ENCODE measurements at regions not wholly inside any gene's neighbourhood (a gene's known extent, or its start where the extent isn't known, plus 50 kb on each side); places are given as distances from the start of the nearest gene placed in this dataset.

DNA sequence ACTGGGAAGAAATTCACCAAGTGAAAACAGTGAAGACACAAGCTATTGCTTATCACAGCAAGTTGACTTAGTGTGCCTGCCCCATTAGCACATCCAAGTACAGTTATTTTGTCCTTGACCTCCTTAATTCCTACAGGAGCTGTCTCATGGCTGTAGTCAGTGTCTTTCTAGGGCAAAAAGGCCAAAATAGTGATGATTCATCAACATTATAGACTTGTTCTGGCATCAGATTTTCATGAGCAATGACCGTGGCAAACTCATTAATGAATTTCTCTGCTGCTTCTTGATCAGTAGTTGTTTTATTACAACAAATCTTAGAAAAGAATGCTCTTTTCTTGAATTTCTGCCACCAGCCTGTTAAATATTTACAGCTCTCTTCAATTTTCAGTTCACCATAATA, 1169.3 kb upstream of the DDX18 start:
- DNase-seq: no peak

DNA sequence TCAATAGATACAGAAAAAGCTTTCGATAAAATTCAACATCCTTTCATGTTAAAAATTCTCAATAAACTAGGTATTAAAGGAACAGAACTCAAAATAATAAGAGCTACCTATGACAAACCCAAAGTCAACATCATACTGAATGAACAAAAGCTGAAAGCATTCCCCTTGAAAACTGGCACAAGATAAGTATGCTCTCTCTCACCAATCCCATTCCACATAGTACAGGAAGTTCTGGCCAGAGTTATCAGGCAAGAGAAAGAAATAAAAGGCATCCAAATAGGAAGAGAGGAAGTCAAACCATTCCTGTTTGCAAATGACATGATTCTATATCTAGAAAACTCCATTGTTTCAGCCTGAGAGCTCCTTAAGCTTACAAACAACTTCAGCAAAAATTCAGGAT, 1145.8 kb upstream of the DDX18 start:
- DNase-seq: no peak

DNA sequence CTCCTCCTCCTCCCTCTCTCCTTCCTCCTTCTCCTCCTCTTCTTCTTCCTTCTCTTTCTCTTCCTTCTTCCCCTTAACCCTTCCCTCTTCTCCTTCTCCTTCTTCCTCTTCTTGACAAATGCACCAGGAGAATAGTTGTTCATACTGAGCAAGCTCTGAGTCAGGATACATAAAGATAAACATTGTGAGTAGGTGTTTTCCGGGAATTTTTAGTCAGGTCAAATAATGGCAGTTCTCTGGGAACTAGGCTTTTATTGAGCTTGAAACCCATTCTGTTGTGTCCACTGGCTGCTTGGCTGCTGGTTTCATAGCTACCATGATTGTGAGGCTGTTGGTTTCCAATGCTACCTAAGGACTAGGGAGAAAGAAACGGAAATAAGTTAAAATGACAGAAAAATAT, 1144.7 kb upstream of the DDX18 start:
- DNase-seq: no peak

DNA sequence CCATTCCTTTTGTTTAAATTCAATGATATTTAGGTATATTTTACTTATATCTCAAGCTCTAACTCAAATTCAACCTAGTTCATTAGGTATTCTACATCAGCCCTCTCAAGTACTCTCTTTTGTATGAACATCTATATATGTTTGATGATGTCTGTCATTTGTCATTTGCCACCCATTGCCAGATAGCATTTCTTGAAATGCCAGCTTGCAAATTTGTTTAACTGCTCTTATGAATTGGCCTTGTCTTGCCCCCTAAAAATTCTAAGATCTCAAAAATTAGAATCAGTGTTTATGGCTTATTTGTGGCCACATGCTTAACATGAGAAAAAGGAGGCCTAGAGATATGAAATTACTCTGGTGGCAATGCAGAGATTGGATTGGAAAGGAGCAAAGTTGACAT, 1140.3 kb upstream of the DDX18 start:
- DNase-seq: no peak

DNA sequence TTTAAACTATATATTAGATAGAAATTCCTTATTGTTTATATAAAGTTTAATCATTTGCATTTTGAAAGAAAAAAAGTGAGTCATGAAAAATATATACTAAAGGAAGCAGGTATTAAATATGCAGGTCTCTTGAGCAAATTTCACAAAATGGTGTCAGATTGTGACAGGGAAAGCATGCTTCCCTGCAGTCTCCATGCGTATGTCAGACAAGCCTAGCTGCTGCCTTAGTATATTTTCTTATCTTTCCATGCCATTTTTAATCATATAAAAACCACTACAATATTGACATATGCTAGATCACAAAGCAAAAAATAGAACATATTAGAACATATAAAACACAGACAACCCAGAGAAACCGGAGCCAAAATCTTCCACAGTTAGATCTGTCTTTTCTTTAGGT, 1137.7 kb upstream of the DDX18 start:
- DNase-seq: no peak

DNA sequence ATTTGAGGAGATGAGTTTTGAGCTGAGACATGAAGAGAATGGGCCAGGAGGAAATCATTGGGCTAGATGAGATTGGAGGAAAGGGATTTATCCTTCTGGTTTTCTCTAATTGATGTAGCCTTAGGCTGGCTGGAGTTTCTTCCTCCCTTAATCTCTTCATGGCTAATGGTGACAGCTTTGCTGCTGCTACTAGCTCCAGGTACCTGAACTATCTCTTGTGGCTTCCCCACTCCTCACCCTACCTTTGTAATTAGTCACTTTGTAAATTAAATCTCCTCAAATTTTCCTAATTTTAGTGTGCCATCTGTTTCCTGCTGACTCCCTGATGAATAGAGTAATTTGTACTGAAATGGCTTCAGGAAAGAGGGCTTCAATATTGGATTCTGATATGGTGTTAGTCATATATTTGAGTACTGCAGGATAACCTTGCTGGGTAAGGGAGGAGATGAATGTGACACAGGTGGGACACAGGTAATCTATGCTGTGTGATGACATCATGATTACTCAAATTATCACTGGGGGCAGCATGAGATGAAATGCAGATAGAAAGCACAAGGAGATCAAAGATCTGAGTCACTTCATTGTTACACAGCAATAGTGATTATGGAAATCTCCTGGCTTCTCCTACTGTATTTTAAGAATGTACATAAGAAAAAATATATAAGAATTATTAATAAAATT, 1134.1 kb upstream of the DDX18 start:
- DNase-seq: peak; percentile 10

DNA sequence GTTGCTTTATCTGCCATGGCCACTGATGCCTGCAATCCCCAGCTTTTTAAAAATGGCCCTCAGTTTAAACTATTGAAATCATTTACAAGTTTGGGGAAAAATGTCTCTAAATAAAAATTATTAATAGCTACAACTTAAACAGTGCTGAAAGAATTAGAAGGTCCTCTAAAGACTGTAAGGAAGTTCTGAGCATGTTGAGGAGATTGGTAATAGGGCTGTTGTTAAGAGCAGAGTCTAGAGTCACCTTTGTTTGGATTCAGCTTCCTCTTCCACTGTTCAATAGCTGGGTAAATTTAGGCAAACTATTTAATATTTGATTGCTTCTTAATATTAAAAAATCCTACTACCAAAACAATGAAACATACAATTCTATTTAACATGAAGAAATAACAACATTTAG, 1127.1 kb upstream of the DDX18 start:
- no peak for DNase-seq

DNA sequence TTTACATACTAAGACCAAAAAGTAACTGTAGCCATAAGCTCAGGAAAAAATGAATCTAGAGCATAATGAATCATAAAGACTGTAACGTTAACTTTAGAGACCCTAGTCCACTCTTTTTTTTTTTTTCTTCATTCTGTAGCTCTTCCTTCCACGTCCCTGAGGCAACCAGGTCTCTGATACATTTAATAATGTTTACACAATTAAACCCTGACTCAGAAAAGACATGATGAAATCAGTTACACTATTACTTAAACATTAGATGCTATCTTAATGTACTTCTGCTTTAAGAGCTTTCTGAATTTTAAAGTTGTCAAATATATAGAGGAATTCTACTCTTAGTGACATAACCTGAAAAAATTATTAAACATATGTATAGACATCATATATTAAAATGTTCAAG, 1121.5 kb upstream of the DDX18 start:
- DNase-seq: no peak

DNA sequence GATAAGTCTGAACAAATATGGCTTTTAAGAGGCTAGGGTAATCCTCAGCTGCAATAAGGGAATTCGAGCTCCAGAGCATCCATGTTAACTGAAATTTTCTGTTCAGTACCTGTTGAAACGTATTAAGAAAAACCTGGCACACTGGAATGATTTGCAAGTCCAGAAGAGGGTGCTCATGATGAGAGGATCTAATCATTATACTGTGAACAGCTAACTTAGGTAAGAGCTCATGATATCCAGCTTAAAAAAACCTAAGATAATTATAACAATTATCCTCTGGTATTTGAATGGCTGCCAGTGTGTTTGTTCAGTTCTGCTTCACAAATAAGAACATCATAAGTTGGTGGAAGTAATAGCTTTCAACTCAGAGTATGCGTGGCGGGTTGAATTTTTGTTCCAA, 1118.3 kb upstream of the DDX18 start:
- peak; percentile 32 for DNase-seq

DNA sequence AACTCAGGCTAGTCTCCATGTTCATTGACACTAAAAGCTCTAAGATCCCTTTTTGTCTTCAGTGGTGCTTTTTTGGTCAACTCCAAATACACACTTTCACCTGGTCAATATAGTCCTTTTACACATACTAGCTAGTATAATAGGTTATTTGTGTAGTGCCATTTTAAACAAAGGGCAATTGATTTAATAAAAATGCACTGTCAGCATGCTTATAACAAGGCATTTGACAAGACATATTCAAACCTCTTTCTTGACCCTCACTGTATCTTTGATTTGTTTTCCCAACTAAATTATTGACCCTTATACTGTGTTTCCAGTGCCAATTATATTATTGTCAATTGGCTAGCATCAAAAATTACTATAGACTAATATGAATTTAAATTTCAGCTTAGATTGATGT, 1117.6 kb upstream of the DDX18 start:
- DNase-seq: no peak

DNA sequence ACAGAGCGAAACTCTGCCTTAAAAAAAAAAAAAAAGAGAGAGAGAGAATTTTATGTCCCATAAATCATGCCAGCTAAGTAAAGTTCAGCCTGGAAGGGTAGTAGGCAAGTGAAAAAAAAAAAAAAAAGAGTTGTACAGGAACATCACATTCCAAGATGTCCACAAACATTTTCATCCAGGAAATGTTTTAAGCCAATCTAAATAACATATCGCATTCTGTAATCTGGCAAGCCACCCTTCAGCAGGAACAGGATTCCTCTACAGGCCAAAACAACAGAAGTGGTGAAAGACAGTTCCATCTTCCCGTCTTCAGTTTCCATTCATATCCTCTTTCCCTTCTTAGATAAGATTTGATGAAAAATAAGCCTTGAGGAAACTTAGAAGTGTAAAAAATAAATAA, 1108.1 kb upstream of the DDX18 start:
- DNase-seq: no peak

DNA sequence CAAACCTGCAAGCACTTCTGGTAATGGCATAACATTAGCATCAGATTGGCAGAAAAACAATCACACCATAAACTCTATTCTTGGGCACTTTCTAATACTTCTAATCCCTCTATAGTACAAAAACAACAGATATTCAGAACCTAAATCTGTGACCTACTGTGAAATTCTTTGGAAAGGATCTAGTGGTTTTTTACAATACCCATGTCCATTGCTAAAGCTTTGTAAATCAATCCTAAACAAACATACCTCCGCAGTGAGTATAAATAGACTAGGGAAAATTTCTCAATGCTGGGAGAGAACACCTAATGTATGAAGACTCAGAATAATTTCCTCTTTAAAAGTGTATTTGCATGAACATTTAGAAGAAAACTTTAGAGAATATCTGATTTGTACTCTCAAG, 1098.5 kb upstream of the DDX18 start:
- DNase-seq: no peak

DNA sequence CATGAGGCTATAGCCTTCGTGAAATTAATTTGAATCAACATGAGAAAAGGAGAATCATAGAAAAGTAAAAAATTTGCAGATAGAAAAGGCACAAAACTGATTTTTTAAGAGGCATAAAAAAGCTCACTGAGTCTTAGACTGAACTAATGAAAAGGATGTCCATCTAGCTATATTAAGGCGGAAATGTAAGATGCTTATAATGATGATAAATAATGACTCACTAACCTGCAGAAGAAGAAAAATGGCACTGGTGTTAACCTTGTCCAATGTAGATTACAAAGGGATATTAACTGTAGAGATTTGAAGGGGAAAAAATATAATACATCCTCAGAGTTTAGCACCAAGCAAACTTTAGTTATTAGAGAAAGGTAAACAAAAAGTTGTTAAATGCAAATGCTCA, 1098.0 kb upstream of the DDX18 start:
- DNase-seq: no peak

DNA sequence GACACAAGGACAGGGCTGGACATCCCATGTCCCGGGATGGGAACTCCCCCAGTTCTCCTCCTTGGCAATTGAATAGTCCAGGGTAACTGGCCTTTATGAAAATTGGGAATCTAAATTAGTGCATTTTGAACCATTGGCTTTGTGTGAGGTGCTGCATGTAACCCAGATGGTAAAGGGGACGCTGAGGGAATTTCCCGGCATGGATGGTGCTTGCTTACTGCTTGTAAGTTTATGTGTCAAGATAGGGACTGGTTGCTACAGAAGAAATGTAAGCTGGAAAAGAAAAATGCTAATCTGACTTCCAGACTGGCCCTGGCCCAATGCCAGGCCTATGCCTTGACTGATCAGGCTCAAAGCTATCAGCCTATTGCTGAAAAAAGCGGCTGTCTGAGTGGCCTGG, 1096.7 kb upstream of the DDX18 start:
- peak; percentile 14 for DNase-seq

DNA sequence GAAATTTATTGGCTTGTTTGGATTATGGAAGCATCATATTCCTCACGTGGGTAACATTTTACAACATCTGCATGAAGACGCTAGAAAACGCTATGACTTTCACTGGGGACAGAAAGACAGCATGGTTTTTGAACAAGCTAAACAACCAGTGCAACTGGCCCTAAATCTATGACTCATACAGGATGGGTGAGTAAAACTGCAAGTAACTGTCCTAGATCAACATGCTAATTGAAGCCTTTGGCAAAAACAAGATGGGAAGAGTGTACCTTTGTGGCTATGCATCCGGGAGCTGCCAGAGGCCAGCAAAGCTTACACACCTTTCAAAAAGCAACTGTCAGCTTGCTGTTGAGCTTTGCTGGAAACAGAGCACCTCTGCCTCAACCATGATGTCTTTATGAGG, 1096.0 kb upstream of the DDX18 start:
- no peak for DNase-seq

DNA sequence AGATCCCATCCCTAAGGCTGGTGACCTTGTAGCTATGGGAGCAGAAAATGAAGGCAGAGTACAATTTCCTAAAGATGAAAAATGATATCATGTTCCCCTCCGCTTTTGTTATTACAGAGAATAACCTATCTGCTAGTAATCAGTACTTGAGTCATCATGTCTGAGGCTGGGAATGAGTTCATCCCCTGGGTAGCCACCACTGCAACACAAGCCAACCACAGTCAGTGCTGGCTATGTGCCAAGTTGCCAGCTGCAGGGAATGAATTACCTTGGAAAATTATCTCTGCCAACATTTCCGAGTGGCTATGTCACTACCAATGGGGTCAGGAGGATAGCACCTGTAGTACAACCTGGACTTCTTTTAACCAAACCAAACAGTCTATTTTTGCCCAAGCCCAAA, 1094.7 kb upstream of the DDX18 start:
- DNase-seq: peak; percentile 14

DNA sequence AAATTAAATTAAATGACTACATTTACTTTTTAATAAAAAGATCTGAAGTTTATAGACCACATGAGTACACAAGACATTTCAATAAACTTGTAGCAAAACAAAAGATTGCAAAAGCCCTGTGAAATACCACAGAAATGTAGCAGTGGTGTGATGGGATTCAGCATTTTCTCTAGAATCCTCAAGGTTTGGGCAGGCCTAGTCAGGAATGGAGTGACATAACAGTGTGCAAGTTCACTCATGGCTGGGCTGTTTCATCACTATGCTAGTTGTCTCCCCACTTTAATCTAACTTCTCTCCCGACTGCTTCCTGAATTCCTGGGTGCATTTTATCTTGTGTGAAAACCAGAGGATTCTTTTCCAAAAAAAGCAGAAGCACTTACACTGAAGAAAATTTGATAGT, 1089.9 kb upstream of the DDX18 start:
- DNase-seq: no peak

DNA sequence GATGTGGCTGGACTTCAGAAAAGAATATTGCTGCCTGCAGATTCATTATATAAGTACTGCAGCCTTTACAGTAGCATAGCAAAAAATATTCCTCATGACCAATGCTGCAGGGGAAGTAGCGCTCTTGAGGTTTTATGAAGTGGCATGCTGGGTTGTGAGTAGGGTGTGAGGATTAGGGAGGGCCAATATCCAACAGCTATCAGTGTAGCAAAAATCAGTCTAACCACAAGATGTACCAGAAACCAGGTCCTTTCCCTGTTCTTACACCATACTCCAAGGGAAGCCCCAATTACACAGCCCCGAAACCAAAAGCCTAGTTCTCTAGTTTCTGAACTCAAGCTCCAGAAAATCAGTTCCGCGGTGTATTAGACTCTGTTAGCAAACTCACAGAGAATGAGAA, 1082.2 kb upstream of the DDX18 start:
- no peak for DNase-seq

DNA sequence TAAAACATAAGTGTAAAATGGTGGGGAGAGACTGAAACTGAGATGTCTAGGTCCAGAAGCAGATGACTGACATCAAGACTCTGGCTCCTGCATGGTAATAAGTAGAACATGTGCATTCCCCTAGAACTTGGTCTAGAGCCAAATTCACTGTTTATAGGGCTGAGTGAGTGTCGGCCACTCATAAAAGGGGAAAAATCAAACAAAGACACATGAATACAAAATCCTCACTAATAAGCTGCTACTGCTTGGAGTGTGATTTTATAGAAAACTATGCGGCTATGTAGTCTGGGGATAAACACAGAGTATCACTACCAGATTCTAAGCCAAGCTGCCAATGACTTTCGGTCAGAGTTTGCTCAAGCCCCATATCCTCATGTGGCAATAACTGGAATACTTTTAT, 1080.8 kb upstream of the DDX18 start:
- DNase-seq: no peak

DNA sequence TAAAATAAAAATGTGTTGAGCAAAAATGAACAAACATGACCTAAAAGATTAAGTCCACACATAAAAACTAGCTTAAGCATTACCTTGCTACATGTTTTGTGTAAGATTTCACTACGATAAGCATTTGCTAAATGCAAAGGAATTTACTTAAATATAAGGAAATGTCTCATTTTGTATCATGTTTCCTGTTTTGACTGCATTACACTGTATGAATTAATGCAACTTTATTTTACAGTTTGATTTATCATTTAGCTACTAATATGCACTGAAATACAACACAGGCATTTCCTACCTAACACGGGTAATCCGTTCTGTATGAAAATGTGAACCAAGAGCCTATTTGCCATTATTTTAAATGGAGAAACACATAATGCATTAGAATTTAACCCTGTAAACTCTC, 1076.5 kb upstream of the DDX18 start:
- no peak for DNase-seq

DNA sequence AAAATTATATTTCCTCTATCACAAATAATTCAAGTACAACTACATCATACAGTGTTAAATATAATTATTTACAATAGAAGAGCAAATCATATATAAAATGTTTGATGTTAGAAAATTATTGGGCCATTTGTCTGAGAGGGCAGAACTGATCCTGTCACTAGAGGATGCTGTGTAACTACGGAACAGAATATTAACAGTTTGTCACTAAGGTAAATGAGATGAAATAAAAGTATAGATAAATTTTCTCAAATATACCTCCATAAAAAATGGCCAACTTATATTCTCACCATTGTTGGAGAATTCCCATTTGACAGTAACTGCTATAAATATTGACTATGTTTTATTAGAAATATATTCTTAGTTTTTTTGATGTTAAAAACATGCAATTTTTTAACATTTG, 1067.4 kb upstream of the DDX18 start:
- DNase-seq: peak; percentile 7

DNA sequence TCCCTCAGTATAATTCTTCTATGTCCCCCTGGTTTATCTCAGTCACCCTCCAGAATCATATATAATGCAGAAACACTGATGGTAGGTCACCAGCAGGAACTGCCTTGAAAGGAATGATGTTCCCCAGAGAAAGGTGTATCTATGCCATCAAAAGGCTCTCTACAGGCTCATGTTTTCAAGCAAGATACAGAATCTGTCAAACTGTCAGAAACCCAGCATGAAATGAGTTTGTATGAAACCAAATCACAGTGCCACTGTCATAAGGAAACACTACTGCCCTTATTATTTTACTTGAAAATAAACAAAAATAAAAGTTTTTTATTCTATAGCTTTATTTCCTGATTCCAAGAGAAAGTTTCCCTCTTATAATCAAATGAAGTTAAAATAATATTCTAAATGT, 1064.5 kb upstream of the DDX18 start:
- no peak for DNase-seq

DNA sequence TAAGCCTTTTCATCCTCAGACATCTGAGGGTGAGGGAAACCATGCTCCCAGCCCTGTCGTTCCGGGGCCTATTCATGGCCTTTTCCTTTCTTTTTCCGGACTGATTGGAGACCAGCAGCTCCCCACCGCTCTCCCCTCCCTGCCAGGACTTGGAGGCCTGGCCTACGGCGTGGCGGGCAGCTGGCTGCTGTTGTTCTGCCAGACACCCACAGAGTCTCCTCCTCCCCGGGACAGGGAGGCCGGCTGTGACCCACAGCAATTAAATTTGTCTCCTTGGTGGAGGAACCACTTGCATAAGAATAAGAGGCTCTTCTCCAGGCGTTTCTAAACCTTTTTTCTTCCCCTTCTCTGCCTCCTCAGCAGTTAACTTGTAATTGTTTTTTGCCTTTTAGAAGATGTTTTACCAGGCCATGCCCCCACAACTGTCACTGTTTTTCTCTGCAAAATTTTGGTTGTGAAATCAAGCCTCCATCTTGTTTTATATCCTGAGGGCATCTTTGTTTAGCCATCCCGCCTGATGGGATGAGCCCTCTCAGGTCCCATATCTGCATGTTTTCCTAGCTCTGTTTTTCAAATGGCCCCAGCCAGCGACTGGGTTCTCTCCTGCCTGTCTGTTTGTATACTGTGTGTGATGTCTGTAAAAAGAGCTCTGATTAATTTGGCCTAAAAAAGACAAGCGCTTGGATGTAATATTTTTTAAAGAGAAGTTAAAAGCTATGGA, 1060.0 kb upstream of the DDX18 start:
- no peak for DNase-seq

DNA sequence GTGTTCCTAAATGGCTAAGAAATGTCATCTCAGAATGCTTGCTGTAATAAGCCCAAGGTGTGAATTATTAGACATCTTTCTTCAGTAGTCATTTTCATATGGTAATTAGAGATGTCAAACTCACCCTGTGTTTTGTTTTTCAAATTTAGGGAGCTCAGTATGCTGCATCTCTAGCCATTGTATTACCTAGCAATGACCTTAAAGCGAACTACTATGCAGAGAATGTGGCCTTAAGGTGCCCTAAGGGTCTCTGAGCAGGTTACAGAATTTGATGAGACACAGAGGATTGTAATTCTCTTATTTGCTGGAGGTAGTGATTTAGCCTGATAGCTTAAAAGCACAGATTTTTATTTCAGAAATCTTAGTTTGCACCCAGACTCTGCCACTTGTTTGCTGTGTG, 1052.6 kb upstream of the DDX18 start:
- no peak for DNase-seq

DNA sequence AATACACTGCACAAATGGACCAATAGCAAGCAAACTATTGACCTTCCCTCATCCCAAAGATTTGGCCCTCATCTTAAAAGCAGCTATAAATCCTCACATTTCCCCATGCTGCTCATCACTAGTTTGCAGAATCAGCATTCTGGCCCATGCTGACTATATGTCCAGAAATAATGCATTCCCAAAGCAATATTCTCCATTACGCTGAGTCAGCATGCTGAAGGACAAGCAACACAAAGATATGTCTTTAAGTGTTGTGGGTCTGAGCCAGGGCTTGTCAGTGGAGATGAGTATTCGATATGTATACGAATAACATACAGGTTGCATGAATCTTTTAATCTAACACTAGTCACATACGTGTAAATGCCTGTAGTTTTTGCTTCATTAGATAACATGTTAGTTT, 1045.0 kb upstream of the DDX18 start:
- no peak for DNase-seq
